B cell (primary cell): ENCODE measurements at regions not wholly inside any gene's neighbourhood (a gene's known extent, or its start where the extent isn't known, plus 50 kb on each side); places are given as distances from the start of the nearest gene placed in this dataset.

Experiments used
- ATAC-seq: fragments of 200-7000 bp; cut with Tn5 transposase; one replicate; pipeline ENCODE4 v1.10.0; 2021; ENCODE audit warnings: low read depth, mild to moderate bottlenecking, moderate number of reproducible peaks, moderate library complexity
- CTCF ChIA-PET: fragments of 350-600 bp; sonication (Branson Sonifier 250); formaldehyde crosslinking; loops from one replicate; lab custom pipeline; 2021; ENCODE audit warnings: antibody characterized with exemption, inconsistent platforms; lab: Charles Lee
- POLR2A ChIA-PET: fragments of 350-600 bp; sonication (Branson Sonifier 250); formaldehyde crosslinking; loops from one replicate; lab custom pipeline; 2021; ENCODE audit warnings: antibody characterized with exemption; lab: Charles Lee
- DNase-seq: peaks from one replicate; pipeline ENCODE4 v3.0.0; 2013
- H2AFZ ChIP-seq: 2 replicates; pipeline ENCODE4 v1.6.1; 2012; ENCODE audit warnings: mild to moderate bottlenecking, low read depth, low read length; ENCODE audit not compliant: insufficient read depth, poor library complexity, severe bottlenecking
- H3K27ac ChIP-seq, 2 donors: 1 replicate in 1 of 2; 2 replicates in 1 of 2; pipeline ENCODE4 v1.5.1; 2012 to 2013; ENCODE audit warnings: low read length in 2 of 2, mild to moderate bottlenecking in 2 of 2, moderate library complexity in 1 of 2
- H3K27me3 ChIP-seq, 4 experiments: fragments of 200-600 bp in 1 of 4; sonication (generic) in 1 of 4; replicated peaks in 1 of 4; 1 replicate in 2 of 4; 2 replicates in 2 of 4; pipeline versions ENCODE4 v1.6.1 to v1.7.0; 2013 to 2016; ENCODE audit warnings: low read length in 3 of 4, mild to moderate bottlenecking in 2 of 4, mixed read lengths in 1 of 4, moderate library complexity in 1 of 4; ENCODE audit not compliant: insufficient read depth in 4 of 4, control insufficient read depth in 3 of 4; ENCODE audit errors: control extremely low read depth in 1 of 4
- H3K36me3 ChIP-seq, 2 experiments: replicated peaks in 1 of 2; 1 replicate in 1 of 2; 2 replicates in 1 of 2; pipeline versions ENCODE4 v1.6.1 to v1.7.1; 2013; ENCODE audit warnings: low read length in 1 of 2; ENCODE audit not compliant: insufficient read depth in 2 of 2, control insufficient read depth in 1 of 2; ENCODE audit errors: control extremely low read depth in 1 of 2, extremely low read depth in 1 of 2
- H3K4me1 ChIP-seq, 2 donors: fragments of 200-600 bp in 1 of 2; sonication (generic) in 1 of 2; 1 replicate in 1 of 2; 2 replicates in 1 of 2; pipeline versions ENCODE4 v1.5.1 to v1.6.1; 2013 to 2017; ENCODE audit warnings: low read length in 2 of 2; ENCODE audit not compliant: control insufficient read depth in 2 of 2, insufficient read depth in 2 of 2
- H3K4me2 ChIP-seq: replicated peaks from 2 replicates; pipeline ENCODE3; 2012; ENCODE audit warnings: mild to moderate bottlenecking, low read depth, low read length; ENCODE audit not compliant: poor library complexity, severe bottlenecking
- H3K4me3 ChIP-seq, 5 experiments: fragments of 200-600 bp in 1 of 5; sonication (generic) in 1 of 5; 1 replicate in 3 of 5; 2 replicates in 2 of 5; pipeline versions ENCODE4 v1.5.1 to v1.7.0; 2011 to 2016; ENCODE audit warnings: low read length in 4 of 5, mild to moderate bottlenecking in 4 of 5, low read depth in 2 of 5, control low read depth in 1 of 5, moderate library complexity in 1 of 5; ENCODE audit not compliant: insufficient read depth in 1 of 5; ENCODE audit errors: control extremely low read depth in 1 of 5, extremely low read depth in 1 of 5
- H3K79me2 ChIP-seq: fragments of 200-600 bp; sonication (generic); one replicate; pipeline ENCODE4 v1.6.0; 2016; ENCODE audit warnings: low read length; ENCODE audit not compliant: control insufficient read depth, insufficient read depth
- H3K9ac ChIP-seq: fragments of 200-600 bp; sonication (generic); 2 replicates; pipeline ENCODE4 v1.6.1; 2017; ENCODE audit warnings: mild to moderate bottlenecking, low read length, moderate library complexity
- H3K9me3 ChIP-seq, 3 donors: one replicate each; pipeline versions ENCODE4 v1.6.1 to v1.7.1; 2013; ENCODE audit warnings: low read length in 2 of 3; ENCODE audit not compliant: control insufficient read depth in 2 of 3, insufficient read depth in 1 of 3; ENCODE audit errors: control extremely low read depth in 1 of 3
- H4K20me1 ChIP-seq: 2 replicates; pipeline ENCODE4 v1.6.0; 2012; ENCODE audit warnings: mild to moderate bottlenecking, low read length; ENCODE audit not compliant: insufficient read depth, control insufficient read depth, poor library complexity, severe bottlenecking
- H3K27ac Mint-ChIP-seq: one replicate; pipeline ENCODE4 v1.8.0; 2021; ENCODE audit warnings: mixed read lengths
- H3K27me3 Mint-ChIP-seq: one replicate; pipeline ENCODE4 v1.8.0; 2021; ENCODE audit warnings: mixed read lengths
- H3K4me1 Mint-ChIP-seq: one replicate; pipeline ENCODE4 v1.8.0; 2021; ENCODE audit warnings: mixed read lengths
- H3K4me3 Mint-ChIP-seq: one replicate; pipeline ENCODE4 v1.8.0; 2021; ENCODE audit warnings: mixed read lengths
- H3K9me3 Mint-ChIP-seq: one replicate; pipeline ENCODE4 v1.8.0; 2022; ENCODE audit warnings: mixed read lengths; ENCODE audit not compliant: insufficient read depth
- EZH2 ChIP-seq: IDR thresholded peaks from 2 replicates; pipeline ENCODE4 v1.6.1; 2012; ENCODE audit warnings: borderline replicate concordance, low read depth, mild to moderate bottlenecking, moderate library complexity, low read length; ENCODE audit not compliant: insufficient read depth, poor library complexity, severe bottlenecking
- WGBS: methylation state at CpG from one replicate; pipeline ENCODE4 v1.1.5; 2013; ENCODE audit warnings: missing lambda C conversion rate; ENCODE audit not compliant: insufficient coverage; 5-methylcytosine and 5-hydroxymethylcytosine counted together
- intact Hi-C: fragments of 100-400 bp; cut with micrococcal nuclease; formaldehyde crosslinking; loops from one replicate; pipeline ENCODE4 v1.10.0; 2022
- TF ChIP-seq, protein P1 (sequence below): fragments of 200-600 bp; IDR thresholded peaks from one replicate; pipeline ENCODE4 v1.8.0; 2022; ENCODE audit warnings: antibody characterized with exemption, mild to moderate bottlenecking

DNA sequence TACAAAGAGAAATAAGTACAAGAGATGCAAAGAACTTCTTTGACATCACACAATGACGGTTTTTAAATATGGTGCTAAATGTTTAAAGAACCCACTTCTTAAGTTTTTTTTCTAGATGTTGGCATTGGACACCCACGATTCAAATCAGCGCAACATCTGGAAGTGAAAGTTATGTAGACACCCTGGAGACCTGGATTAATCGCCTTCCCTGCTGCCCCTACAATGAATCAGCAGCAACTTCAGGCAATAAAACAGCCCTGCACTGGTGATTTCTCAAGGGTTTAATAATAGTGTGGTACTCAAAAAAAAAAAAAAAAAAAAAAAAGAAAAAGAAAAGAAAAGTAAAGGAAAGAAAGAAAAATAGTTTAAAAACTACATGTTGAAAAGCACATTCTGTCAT lies 248.3 kb downstream of the NUF2 start:
- Mint-ChIP-seq H3K4me1 (no peaks in the 10 kb centered on the region), H3K27me3 (no peaks in the 10 kb centered on the region), H3K4me3 (no peak overlapping the region), H3K27ac (no peak overlapping the region), H3K9me3 (no peaks in the 10 kb centered on the region)
- POLR2A ChIA-PET = no interaction called here
- Histone ChIP-seq H3K27me3 (no peaks in the 10 kb centered on the region), H3K36me3 (no peaks in the 10 kb centered on the region), H3K9ac (no peak overlapping the region), H3K4me1 (no peaks in the 10 kb centered on the region), H3K4me2 (no peak overlapping the region), H3K27ac (no peak overlapping the region), H2AFZ (no peak overlapping the region), H3K4me3 (no peak overlapping the region), H4K20me1 (no peaks in the 10 kb centered on the region), H3K9me3 (no peaks in the 10 kb centered on the region), H3K79me2 (no peaks in the 10 kb centered on the region)
- DNase-seq (no peak), ATAC-seq (no peak)
- intact Hi-C loops = no loop called here
- no CpG with 5 or more reads among the region's 4 CpGs for WGBS
- CTCF ChIA-PET = no interaction called here
- TF ChIP-seq EZH2 = no peak
- TF ChIP-seq, protein P1, sequence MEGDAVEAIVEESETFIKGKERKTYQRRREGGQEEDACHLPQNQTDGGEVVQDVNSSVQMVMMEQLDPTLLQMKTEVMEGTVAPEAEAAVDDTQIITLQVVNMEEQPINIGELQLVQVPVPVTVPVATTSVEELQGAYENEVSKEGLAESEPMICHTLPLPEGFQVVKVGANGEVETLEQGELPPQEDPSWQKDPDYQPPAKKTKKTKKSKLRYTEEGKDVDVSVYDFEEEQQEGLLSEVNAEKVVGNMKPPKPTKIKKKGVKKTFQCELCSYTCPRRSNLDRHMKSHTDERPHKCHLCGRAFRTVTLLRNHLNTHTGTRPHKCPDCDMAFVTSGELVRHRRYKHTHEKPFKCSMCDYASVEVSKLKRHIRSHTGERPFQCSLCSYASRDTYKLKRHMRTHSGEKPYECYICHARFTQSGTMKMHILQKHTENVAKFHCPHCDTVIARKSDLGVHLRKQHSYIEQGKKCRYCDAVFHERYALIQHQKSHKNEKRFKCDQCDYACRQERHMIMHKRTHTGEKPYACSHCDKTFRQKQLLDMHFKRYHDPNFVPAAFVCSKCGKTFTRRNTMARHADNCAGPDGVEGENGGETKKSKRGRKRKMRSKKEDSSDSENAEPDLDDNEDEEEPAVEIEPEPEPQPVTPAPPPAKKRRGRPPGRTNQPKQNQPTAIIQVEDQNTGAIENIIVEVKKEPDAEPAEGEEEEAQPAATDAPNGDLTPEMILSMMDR = no peak

- POLR2A ChIA-PET = no interaction called here
- Histone ChIP-seq H3K9me3 (no peaks in the 10 kb centered on the region), H3K4me3 (no peak overlapping the region), H3K36me3 (no peaks in the 10 kb centered on the region), H2AFZ (no peak overlapping the region), H3K79me2 (no peaks in the 10 kb centered on the region), H3K4me1 (no peaks in the 10 kb centered on the region), H3K27me3 (no peaks in the 10 kb centered on the region), H3K4me2 (no peak overlapping the region), H3K27ac (no peak overlapping the region), H3K9ac (no peak overlapping the region), H4K20me1 (no peaks in the 10 kb centered on the region)
- Mint-ChIP-seq H3K27ac (no peak overlapping the region), H3K4me1 (no peaks in the 10 kb centered on the region), H3K9me3 (no peaks in the 10 kb centered on the region), H3K4me3 (no peak overlapping the region), H3K27me3 (no peaks in the 10 kb centered on the region)
- DNase-seq (no peak), ATAC-seq (no peak)
- CTCF ChIA-PET = no interaction called here
- no peak for TF ChIP-seq EZH2
- TF ChIP-seq, protein P1 = no peak
- intact Hi-C loops = no loop called here
- WGBS = 89% methylated on average over 1 of the region's 4 CpGs
Observed at GRCh38 chr1:163571950-163572349, 250.2 kb downstream of the NUF2 start.
